T-helper 1 cell treated with Interleukin-12 subunit alpha and Interleukin-12 subunit beta and Interleukin-4 antibody, amounts not matched to agents 30 μg/mL and 1 μg/mL, for 36 hours (primary cell): ENCODE measurements at regions not wholly inside any gene's neighbourhood (a gene's known extent, or its start where the extent isn't known, plus 50 kb on each side); places are given as distances from the start of the nearest gene placed in this dataset.
"Not testable (repeated sequence)": the region's sequence is repeated elsewhere in the genome, so short reads cannot be mapped to it uniquely, and the experiment has no call there.

Experiments used
- H3K27ac Mint-ChIP-seq: one replicate; pipeline ENCODE4 v1.8.0; 2021; ENCODE audit warnings: mild to moderate bottlenecking, mixed read lengths
- H3K27me3 Mint-ChIP-seq: one replicate; pipeline ENCODE4 v1.8.0; 2021; ENCODE audit warnings: low read depth, mixed read lengths
- H3K36me3 Mint-ChIP-seq: one replicate; pipeline ENCODE4 v1.8.0; 2021; ENCODE audit warnings: low read depth, mixed read lengths
- H3K4me1 Mint-ChIP-seq: one replicate; pipeline ENCODE4 v1.8.0; 2021; ENCODE audit warnings: low read depth, mixed read lengths
- H3K4me3 Mint-ChIP-seq: one replicate; pipeline ENCODE4 v1.8.0; 2021; ENCODE audit warnings: mild to moderate bottlenecking, moderate library complexity, mixed read lengths
- H3K9me3 Mint-ChIP-seq: one replicate; pipeline ENCODE4 v1.8.0; 2021; ENCODE audit warnings: mixed read lengths

GRCh38 chr6:9851541-9852380 lies 563.1 kb downstream of the TFAP2A start:
- Mint-ChIP-seq H3K36me3 (no peaks in the 10 kb centered on the region), H3K4me3 (no peak overlapping the region), H3K4me1 (no peaks in the 10 kb centered on the region), H3K9me3 (peaks cover 52% of the 10 kb centered on the region), H3K27ac (no peak overlapping the region), H3K27me3 (no peaks in the 10 kb centered on the region)

DNA sequence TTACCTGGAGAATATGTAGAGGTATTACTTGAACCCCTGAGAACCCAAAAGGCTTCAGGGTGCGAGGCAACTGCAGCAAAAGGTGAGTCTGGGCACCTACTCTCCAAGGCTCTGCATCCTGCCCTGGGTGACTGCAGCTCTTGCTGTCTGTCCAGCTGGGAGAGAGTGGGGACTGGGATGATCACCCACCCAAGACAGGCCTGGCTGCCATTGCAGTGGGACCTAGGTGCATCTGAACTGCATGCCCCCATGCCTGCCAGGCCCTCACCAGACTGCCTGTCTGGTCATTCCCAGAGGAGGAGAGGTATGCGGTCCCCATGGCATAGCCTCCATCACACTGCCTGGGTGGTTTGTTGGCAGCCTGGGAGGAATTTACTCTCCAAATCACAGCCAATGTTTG lies 563.9 kb downstream of the TFAP2A start:
- H3K27me3 Mint-ChIP-seq: no peaks in the 10 kb centered on the region
- H3K27ac Mint-ChIP-seq: no peak overlapping the region
- H3K4me3 Mint-ChIP-seq: no peak overlapping the region
- H3K36me3 Mint-ChIP-seq: no peaks in the 10 kb centered on the region
- no peaks in the 10 kb centered on the region for H3K4me1 Mint-ChIP-seq
- peaks cover 53% of the 10 kb centered on the region for H3K9me3 Mint-ChIP-seq

DNA sequence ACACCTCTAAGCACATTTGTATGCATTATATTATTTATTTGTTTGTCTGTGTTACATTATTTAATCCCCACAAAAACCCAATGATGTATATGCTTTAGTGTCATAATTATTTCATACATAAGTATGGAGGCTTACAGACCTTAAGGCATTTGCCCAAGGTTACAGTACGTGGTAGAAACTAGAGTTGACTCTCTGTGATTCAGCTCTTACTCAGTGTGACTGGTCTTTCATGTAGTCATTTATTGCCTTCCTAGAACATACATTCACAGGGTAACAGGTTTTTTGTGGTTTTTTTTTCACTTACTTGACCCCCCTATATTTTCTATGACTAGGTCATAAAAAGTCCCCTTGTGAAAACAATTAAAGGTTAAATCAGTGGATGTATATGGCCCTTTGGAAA lies 566.8 kb downstream of the TFAP2A start:
- H3K36me3 Mint-ChIP-seq: no peaks in the 10 kb centered on the region
- H3K9me3 Mint-ChIP-seq: peaks cover 26% of the 10 kb centered on the region
- H3K27ac Mint-ChIP-seq: no peak overlapping the region
- no peaks in the 10 kb centered on the region for H3K4me1 Mint-ChIP-seq
- no peak overlapping the region for H3K4me3 Mint-ChIP-seq
- no peaks in the 10 kb centered on the region for H3K27me3 Mint-ChIP-seq

GRCh38 chr6:9841886-9842725 lies 572.8 kb downstream of the TFAP2A start:
- no peak overlapping the region for H3K4me3 Mint-ChIP-seq

GRCh38 chr6:9834233-9834632 lies 580.6 kb downstream of the TFAP2A start:
- H3K4me3 Mint-ChIP-seq: no peak overlapping the region
- H3K27ac Mint-ChIP-seq: no peak overlapping the region
- no peaks in the 10 kb centered on the region for H3K36me3 Mint-ChIP-seq
- no peaks in the 10 kb centered on the region for H3K27me3 Mint-ChIP-seq
- H3K4me1 Mint-ChIP-seq: no peaks in the 10 kb centered on the region
- H3K9me3 Mint-ChIP-seq: peaks cover 13% of the 10 kb centered on the region

More at GRCh38 chr6:9841886-9842725, 572.8 kb downstream of the TFAP2A start:
- H3K36me3 Mint-ChIP-seq: no peaks in the 10 kb centered on the region
- H3K9me3 Mint-ChIP-seq: peaks cover 15% of the 10 kb centered on the region
- H3K27ac Mint-ChIP-seq: no peak overlapping the region
- no peaks in the 10 kb centered on the region for H3K27me3 Mint-ChIP-seq
- no peaks in the 10 kb centered on the region for H3K4me1 Mint-ChIP-seq

DNA sequence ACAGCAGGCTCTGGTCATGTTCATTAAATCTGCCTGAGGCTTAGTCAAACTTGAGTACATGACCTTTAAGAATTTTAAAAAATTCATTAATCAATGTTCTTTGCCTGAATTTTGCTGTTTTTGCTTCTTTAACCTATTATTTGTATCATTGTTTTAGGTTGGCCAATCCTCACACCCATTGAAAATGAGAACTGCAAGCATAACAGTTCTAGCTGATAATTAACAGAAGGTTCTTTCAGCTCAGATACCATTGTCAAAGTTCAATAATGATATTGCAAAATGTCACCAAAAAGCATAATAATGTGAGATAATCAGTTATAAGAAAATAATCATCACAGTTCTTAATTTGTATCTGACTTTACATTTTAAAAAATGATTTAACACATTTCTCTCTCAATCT lies 583.1 kb downstream of the TFAP2A start:
- Mint-ChIP-seq H3K4me3 (no peak overlapping the region), H3K36me3 (no peaks in the 10 kb centered on the region), H3K4me1 (no peaks in the 10 kb centered on the region), H3K27me3 (no peaks in the 10 kb centered on the region), H3K27ac (no peak overlapping the region), H3K9me3 (peaks cover 6% of the 10 kb centered on the region)

DNA sequence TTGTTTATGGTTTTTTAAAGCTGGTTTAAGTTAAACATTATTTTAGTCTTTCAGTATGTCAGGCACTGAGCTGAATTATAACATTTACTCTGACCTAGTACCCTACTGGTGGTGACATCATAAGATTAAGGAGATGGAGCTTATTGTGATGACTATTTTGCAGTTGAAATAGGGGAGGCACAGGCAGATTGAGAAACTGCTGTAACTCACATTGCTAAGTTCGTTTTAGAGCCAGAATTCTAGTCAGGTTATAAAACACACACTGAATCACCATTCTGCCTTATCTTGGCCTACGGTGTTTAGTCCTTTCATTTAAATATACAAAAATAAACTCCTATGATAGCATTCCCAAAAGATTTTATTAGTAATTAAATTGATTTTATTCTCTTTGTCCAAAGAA lies 584.1 kb downstream of the TFAP2A start:
- Mint-ChIP-seq H3K4me3 (no peak overlapping the region), H3K9me3 (peaks cover 4% of the 10 kb centered on the region), H3K27me3 (no peaks in the 10 kb centered on the region), H3K27ac (no peak overlapping the region), H3K36me3 (no peaks in the 10 kb centered on the region), H3K4me1 (no peaks in the 10 kb centered on the region)

- Mint-ChIP-seq H3K4me3 (no peak overlapping the region), H3K27me3 (no peaks in the 10 kb centered on the region), H3K9me3 (peaks cover 7% of the 10 kb centered on the region), H3K36me3 (no peaks in the 10 kb centered on the region), H3K4me1 (no peaks in the 10 kb centered on the region), H3K27ac (no peak overlapping the region)
Observed at GRCh38 chr6:9825526-9825925, 589.3 kb downstream of the TFAP2A start.

DNA sequence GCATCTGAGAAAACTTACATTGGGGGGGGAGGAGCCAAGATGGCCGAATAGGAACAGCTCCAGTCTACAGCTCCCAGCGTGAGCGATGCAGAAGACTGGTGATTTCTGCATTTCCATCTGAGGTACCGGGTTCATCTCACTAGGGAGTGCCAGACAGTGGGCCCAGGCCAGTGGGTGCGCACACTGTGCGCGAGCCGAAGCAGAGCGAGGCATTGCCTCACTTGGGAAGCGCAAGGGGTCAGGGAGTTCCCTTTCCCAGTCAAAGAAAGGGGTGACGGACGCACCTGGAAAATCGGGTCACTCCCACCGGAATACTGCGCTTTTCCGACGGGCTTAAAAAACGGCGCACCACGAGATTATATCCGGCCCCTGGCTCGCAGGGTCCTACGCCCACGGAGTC lies 604.1 kb downstream of the TFAP2A start:
- H3K4me3 Mint-ChIP-seq: not testable (repeated sequence)

DNA sequence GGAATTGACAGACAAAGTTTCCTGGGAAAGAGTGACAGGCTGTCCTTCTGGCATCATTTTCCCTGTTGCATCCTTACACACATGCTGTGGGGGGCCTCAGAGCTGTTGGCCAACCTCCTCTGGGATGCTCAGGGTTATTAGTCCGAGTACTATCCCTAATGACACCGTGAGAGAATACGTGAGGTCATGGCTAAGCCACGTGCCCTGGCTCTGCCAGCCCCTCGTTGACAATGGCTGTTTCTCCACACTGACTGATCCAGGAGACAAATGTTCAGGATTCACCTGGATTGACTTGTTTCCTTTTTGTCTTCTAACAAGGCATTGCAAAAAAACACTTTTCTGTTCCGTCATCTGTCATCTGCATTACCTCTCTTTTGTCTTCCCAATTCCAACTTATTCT lies 604.6 kb downstream of the TFAP2A start:
- H3K27ac Mint-ChIP-seq: no peak overlapping the region

More for the DNA sequence above, 604.1 kb downstream of the TFAP2A start:
- not testable (repeated sequence) for H3K27ac Mint-ChIP-seq, H3K9me3 Mint-ChIP-seq, H3K36me3 Mint-ChIP-seq, H3K4me1 Mint-ChIP-seq, H3K27me3 Mint-ChIP-seq

GRCh38 chr6:9806195-9806594 lies 608.7 kb downstream of the TFAP2A start:
- Mint-ChIP-seq H3K9me3 (peaks cover 8% of the 10 kb centered on the region), H3K36me3 (no peaks in the 10 kb centered on the region), H3K4me3 (no peak overlapping the region), H3K4me1 (no peaks in the 10 kb centered on the region), H3K27ac (no peak overlapping the region), H3K27me3 (no peaks in the 10 kb centered on the region)

More for the DNA sequence above, 604.6 kb downstream of the TFAP2A start:
- Mint-ChIP-seq H3K4me1 (no peaks in the 10 kb centered on the region), H3K9me3 (peaks cover 6% of the 10 kb centered on the region), H3K4me3 (no peak overlapping the region), H3K36me3 (no peaks in the 10 kb centered on the region), H3K27me3 (no peaks in the 10 kb centered on the region)

- peaks cover 13% of the 10 kb centered on the region for H3K9me3 Mint-ChIP-seq
- no peak overlapping the region for H3K27ac Mint-ChIP-seq
- no peaks in the 10 kb centered on the region for H3K27me3 Mint-ChIP-seq
- H3K36me3 Mint-ChIP-seq: no peaks in the 10 kb centered on the region
- no peaks in the 10 kb centered on the region for H3K4me1 Mint-ChIP-seq
- H3K4me3 Mint-ChIP-seq: no peak overlapping the region
Observed at GRCh38 chr6:9801249-9801754, 613.6 kb downstream of the TFAP2A start.

DNA sequence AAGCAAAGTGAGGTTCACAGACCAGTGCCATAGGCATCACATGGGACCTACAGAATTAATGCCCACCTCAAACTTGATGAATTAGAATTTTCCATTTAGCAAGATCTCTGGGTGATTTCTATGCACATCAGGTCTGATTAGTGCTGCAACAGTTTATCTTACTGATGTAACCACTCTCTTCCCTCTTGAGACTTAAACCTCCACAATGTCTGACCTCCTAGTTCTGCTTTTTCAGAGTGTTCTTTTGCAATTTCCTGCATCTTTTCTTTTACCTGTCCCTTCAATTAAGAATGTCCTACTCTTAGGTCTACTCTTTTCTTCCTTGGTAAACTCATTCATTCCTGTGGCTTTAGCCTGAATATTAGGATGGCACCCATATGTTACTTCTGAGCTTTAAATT lies 615.3 kb downstream of the TFAP2A start:
- Mint-ChIP-seq H3K4me3 (no peak overlapping the region), H3K9me3 (peaks cover 8% of the 10 kb centered on the region), H3K27me3 (no peaks in the 10 kb centered on the region), H3K27ac (no peak overlapping the region), H3K4me1 (no peaks in the 10 kb centered on the region), H3K36me3 (no peaks in the 10 kb centered on the region)

GRCh38 chr6:9796827-9797226 lies 618.0 kb downstream of the TFAP2A start:
- Mint-ChIP-seq H3K4me1 (no peaks in the 10 kb centered on the region), H3K36me3 (no peaks in the 10 kb centered on the region), H3K27ac (no peak overlapping the region), H3K27me3 (no peaks in the 10 kb centered on the region), H3K9me3 (peaks cover 5% of the 10 kb centered on the region), H3K4me3 (no peak overlapping the region)

DNA sequence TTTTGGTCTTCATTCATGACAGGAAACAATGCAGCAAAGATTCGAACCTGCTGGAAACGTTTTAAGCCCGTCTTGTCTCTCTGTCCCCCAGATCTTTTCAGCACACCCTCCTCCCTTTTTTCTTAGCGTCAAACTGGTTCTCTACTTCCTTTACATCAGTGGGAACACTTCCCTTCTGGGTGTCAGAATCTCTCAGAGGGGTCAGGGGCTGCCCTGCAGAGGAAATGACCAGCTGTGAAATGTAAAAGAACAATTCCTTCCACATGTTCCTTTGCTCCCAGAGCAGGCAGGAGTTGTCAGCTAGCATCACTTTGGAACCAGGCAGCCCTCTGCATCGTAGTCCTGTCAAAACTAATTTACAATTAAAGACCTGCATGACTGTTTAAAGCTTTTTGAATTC lies 619.0 kb downstream of the TFAP2A start:
- peaks cover 5% of the 10 kb centered on the region for H3K9me3 Mint-ChIP-seq
- no peaks in the 10 kb centered on the region for H3K36me3 Mint-ChIP-seq
- H3K4me3 Mint-ChIP-seq: no peak overlapping the region
- H3K27ac Mint-ChIP-seq: no peak overlapping the region
- H3K27me3 Mint-ChIP-seq: no peaks in the 10 kb centered on the region
- H3K4me1 Mint-ChIP-seq: no peaks in the 10 kb centered on the region
